CD4-positive, CD25-positive, alpha-beta regulatory T cell (primary cell): ENCODE measurements at regions not wholly inside any gene's neighbourhood (a gene's known extent, or its start where the extent isn't known, plus 50 kb on each side); places are given as distances from the start of the nearest gene placed in this dataset.

ENCODE experiments used
- ATAC-seq, 2 donors: fragments of 150-1000 bp; cut with Tn5 transposase; one replicate each; pipeline ENCODE4 v1.10.0; 2021; ENCODE audit warnings: low read depth in 2 of 2, moderate number of reproducible peaks in 2 of 2, moderate library complexity in 1 of 2
- DNase-seq, 3 donors: peaks; one replicate each; pipeline versions ENCODE4 v3.0.0 to v3.0.0-alpha.2; 2012 to 2022; ENCODE audit warnings: mixed read lengths in 1 of 3
- H3K27ac ChIP-seq: one replicate; pipeline ENCODE4 v1.7.0; 2013; ENCODE audit warnings: mild to moderate bottlenecking, low read length; ENCODE audit not compliant: insufficient read depth, poor library complexity, severe bottlenecking
- H3K27me3 ChIP-seq: one replicate; pipeline ENCODE4 v1.7.0; 2013; ENCODE audit warnings: low read length; ENCODE audit not compliant: control insufficient read depth, insufficient read depth
- H3K36me3 ChIP-seq: one replicate; pipeline ENCODE4 v1.7.0; 2013; ENCODE audit warnings: mild to moderate bottlenecking, low read length, moderate library complexity; ENCODE audit not compliant: control insufficient read depth, insufficient read depth
- H3K4me1 ChIP-seq: 2 replicates; pipeline ENCODE4 v1.7.0; 2013; ENCODE audit warnings: mild to moderate bottlenecking, low read length; ENCODE audit not compliant: insufficient read depth, control insufficient read depth, poor library complexity, severe bottlenecking
- H3K4me3 ChIP-seq: one replicate; pipeline ENCODE4 v1.7.0; 2013; ENCODE audit warnings: low read depth, mild to moderate bottlenecking, low read length, moderate library complexity
- H3K9me3 ChIP-seq, 2 experiments: 1 replicate in 1 of 2; 2 replicates in 1 of 2; pipeline ENCODE4 v1.7.0; 2013; ENCODE audit warnings: low read length in 2 of 2, mild to moderate bottlenecking in 1 of 2, moderate library complexity in 1 of 2; ENCODE audit not compliant: control insufficient read depth in 2 of 2
- H3K27ac Mint-ChIP-seq, 3 donors: one replicate each; pipeline ENCODE4 v1.8.0; 2020 to 2022; ENCODE audit warnings: mild to moderate bottlenecking in 3 of 3, mixed read lengths in 3 of 3, moderate library complexity in 2 of 3
- H3K27me3 Mint-ChIP-seq: one replicate; pipeline ENCODE4 v1.8.0; 2022; ENCODE audit warnings: mild to moderate bottlenecking, mixed read lengths
- H3K36me3 Mint-ChIP-seq: one replicate; pipeline ENCODE4 v1.8.0; 2020; ENCODE audit warnings: mixed read lengths
- H3K4me1 Mint-ChIP-seq, 4 donors: one replicate each; pipeline ENCODE4 v1.8.0; 2020 to 2022; ENCODE audit warnings: mixed read lengths in 4 of 4, mild to moderate bottlenecking in 1 of 4
- H3K4me3 Mint-ChIP-seq, 4 donors: one replicate each; pipeline ENCODE4 v1.8.0; 2020 to 2022; ENCODE audit warnings: mild to moderate bottlenecking in 4 of 4, mixed read lengths in 4 of 4, moderate library complexity in 3 of 4
- H3K9me3 Mint-ChIP-seq, 7 donors: one replicate each; pipeline ENCODE4 v1.8.0; 2020 to 2022; ENCODE audit warnings: mixed read lengths in 7 of 7, mild to moderate bottlenecking in 3 of 7, moderate library complexity in 2 of 7

GRCh38 chr4:124478470-124478869 is 234.1 kb downstream of the ANKRD50 start:
- Mint-ChIP-seq H3K27ac (no peak overlapping the region), H3K4me3 (no peak overlapping the region), H3K27me3 (no peaks in the 10 kb centered on the region), H3K4me1 (no peaks in the 10 kb centered on the region), H3K9me3 (peaks cover 0 to 11% (median 5%) of the 10 kb centered on the region in 7 donors), H3K36me3 (no peaks in the 10 kb centered on the region)
- no peak overlapping the region for H3K27ac ChIP-seq
- H3K36me3 ChIP-seq, result no peaks in the 10 kb centered on the region
- H3K4me1 ChIP-seq, result no peaks in the 10 kb centered on the region
- H3K4me3 ChIP-seq, result no peak overlapping the region
- H3K27me3 ChIP-seq, result no peaks in the 10 kb centered on the region
- H3K9me3 ChIP-seq, result no peaks in the 10 kb centered on the region
- DNase-seq (no peak), ATAC-seq (no peak)

GRCh38 chr4:124480061-124480460 is 232.5 kb downstream of the ANKRD50 start:
- Mint-ChIP-seq H3K36me3 (no peaks in the 10 kb centered on the region), H3K4me1 (no peaks in the 10 kb centered on the region), H3K4me3 (no peak overlapping the region), H3K9me3 (peaks cover 0 to 10% (median 2%) of the 10 kb centered on the region in 7 donors), H3K27me3 (no peaks in the 10 kb centered on the region), H3K27ac (no peak overlapping the region)
- H3K4me1 ChIP-seq, result no peaks in the 10 kb centered on the region
- DNase-seq (no peak), ATAC-seq (no peak)
- no peak overlapping the region for H3K4me3 ChIP-seq
- H3K36me3 ChIP-seq, result no peaks in the 10 kb centered on the region
- H3K27me3 ChIP-seq, result no peaks in the 10 kb centered on the region
- no peaks in the 10 kb centered on the region for H3K9me3 ChIP-seq
- no peak overlapping the region for H3K27ac ChIP-seq

GRCh38 chr4:124481123-124481522 is 231.4 kb downstream of the ANKRD50 start:
- Histone ChIP-seq H3K4me3 (no peak overlapping the region), H3K36me3 (no peaks in the 10 kb centered on the region), H3K4me1 (no peaks in the 10 kb centered on the region), H3K9me3 (no peaks in the 10 kb centered on the region), H3K27me3 (no peaks in the 10 kb centered on the region), H3K27ac (no peak overlapping the region)
- peaks cover 0 to 10% (median 2%) of the 10 kb centered on the region in 7 donors for H3K9me3 Mint-ChIP-seq
- DNase-seq (no peak), ATAC-seq (no peak)
- no peak overlapping the region for H3K4me3 Mint-ChIP-seq
- no peaks in the 10 kb centered on the region for H3K36me3 Mint-ChIP-seq
- no peaks in the 10 kb centered on the region for H3K27me3 Mint-ChIP-seq
- no peak overlapping the region for H3K27ac Mint-ChIP-seq
- H3K4me1 Mint-ChIP-seq, result no peaks in the 10 kb centered on the region

- DNase-seq (no peak), ATAC-seq (no peak)
- Histone ChIP-seq H3K9me3 (no peaks in the 10 kb centered on the region), H3K36me3 (no peaks in the 10 kb centered on the region), H3K27me3 (no peaks in the 10 kb centered on the region), H3K4me1 (no peaks in the 10 kb centered on the region), H3K27ac (no peak overlapping the region), H3K4me3 (no peak overlapping the region)
- Mint-ChIP-seq H3K27ac (no peak overlapping the region), H3K27me3 (no peaks in the 10 kb centered on the region), H3K36me3 (no peaks in the 10 kb centered on the region), H3K9me3 (peaks cover 0 to 7% (median 2%) of the 10 kb centered on the region in 7 donors), H3K4me1 (no peaks in the 10 kb centered on the region), H3K4me3 (no peak overlapping the region)
These were observed 229.3 kb downstream of the ANKRD50 start for GRCh38 chr4:124483048-124483906.

- H3K4me3 ChIP-seq, result no peak overlapping the region
These were observed 228.5 kb downstream of the ANKRD50 start for GRCh38 chr4:124484008-124484407.

GRCh38 chr4:124484940-124485339 is 227.6 kb downstream of the ANKRD50 start:
- no peak for ATAC-seq
- peaks cover 0 to 2% of the 10 kb centered on the region in 2 experiments for H3K9me3 ChIP-seq
- H3K36me3 ChIP-seq, result no peaks in the 10 kb centered on the region
- H3K9me3 Mint-ChIP-seq, result peaks cover 0 to 12% (median 2%) of the 10 kb centered on the region in 7 donors
- H3K27ac ChIP-seq, result no peak overlapping the region
- H3K27me3 Mint-ChIP-seq, result no peaks in the 10 kb centered on the region
- no peak overlapping the region for H3K27ac Mint-ChIP-seq
- no peaks in the 10 kb centered on the region for H3K4me1 Mint-ChIP-seq
- no peak overlapping the region for H3K4me3 ChIP-seq
- H3K4me3 Mint-ChIP-seq, result no peak overlapping the region
- no peak for DNase-seq
- no peaks in the 10 kb centered on the region for H3K27me3 ChIP-seq
- no peaks in the 10 kb centered on the region for H3K4me1 ChIP-seq
- no peaks in the 10 kb centered on the region for H3K36me3 Mint-ChIP-seq

More at GRCh38 chr4:124484008-124484407, 228.5 kb downstream of the ANKRD50 start:
- H3K27ac ChIP-seq, result no peak overlapping the region
- Mint-ChIP-seq H3K4me3 (no peak overlapping the region), H3K4me1 (no peaks in the 10 kb centered on the region), H3K27ac (no peak overlapping the region), H3K27me3 (no peaks in the 10 kb centered on the region), H3K36me3 (no peaks in the 10 kb centered on the region), H3K9me3 (peaks cover 0 to 7% (median 2%) of the 10 kb centered on the region in 7 donors)
- no peak for ATAC-seq
- H3K9me3 ChIP-seq, result peaks cover 0 to 2% of the 10 kb centered on the region in 2 experiments
- no peak for DNase-seq
- no peaks in the 10 kb centered on the region for H3K4me1 ChIP-seq
- no peaks in the 10 kb centered on the region for H3K27me3 ChIP-seq
- no peaks in the 10 kb centered on the region for H3K36me3 ChIP-seq

- DNase-seq, result no peak
- no peaks in the 10 kb centered on the region for H3K36me3 ChIP-seq
- peaks cover 0 to 2% of the 10 kb centered on the region in 2 experiments for H3K9me3 ChIP-seq
- H3K27me3 ChIP-seq, result no peaks in the 10 kb centered on the region
- H3K9me3 Mint-ChIP-seq, result peaks cover 0 to 16% (median 2%) of the 10 kb centered on the region in 7 donors
- no peaks in the 10 kb centered on the region for H3K4me1 ChIP-seq
- no peak for ATAC-seq
- no peaks in the 10 kb centered on the region for H3K4me1 Mint-ChIP-seq
- H3K27ac Mint-ChIP-seq, result no peak overlapping the region
- no peaks in the 10 kb centered on the region for H3K36me3 Mint-ChIP-seq
- no peaks in the 10 kb centered on the region for H3K27me3 Mint-ChIP-seq
- H3K4me3 Mint-ChIP-seq, result no peak overlapping the region
- no peak overlapping the region for H3K4me3 ChIP-seq
- no peak overlapping the region for H3K27ac ChIP-seq
These were observed 226.1 kb downstream of the ANKRD50 start for GRCh38 chr4:124486423-124486822.

- no peaks in the 10 kb centered on the region for H3K36me3 ChIP-seq
- H3K9me3 ChIP-seq, result peaks cover 0 to 2% of the 10 kb centered on the region in 2 experiments
- H3K4me3 ChIP-seq, result no peak overlapping the region
- H3K27ac Mint-ChIP-seq, result no peak overlapping the region
- no peaks in the 10 kb centered on the region for H3K27me3 Mint-ChIP-seq
- DNase-seq (no peak), ATAC-seq (no peak)
- no peaks in the 10 kb centered on the region for H3K4me1 ChIP-seq
- H3K36me3 Mint-ChIP-seq, result no peaks in the 10 kb centered on the region
- peaks cover 0 to 16% (median 2%) of the 10 kb centered on the region in 7 donors for H3K9me3 Mint-ChIP-seq
- no peak overlapping the region for H3K27ac ChIP-seq
- no peaks in the 10 kb centered on the region for H3K4me1 Mint-ChIP-seq
- H3K4me3 Mint-ChIP-seq, result no peak overlapping the region
- no peaks in the 10 kb centered on the region for H3K27me3 ChIP-seq
These were observed 224.9 kb downstream of the ANKRD50 start for GRCh38 chr4:124487651-124488050.
